T-helper 1 cell treated with Interleukin-12 subunit alpha and Interleukin-12 subunit beta and Interleukin-4 antibody, amounts not matched to agents 30 ng/mL and 1 ng/mL, for 36 hours (primary cell): ENCODE measurements at regions not wholly inside any gene's neighbourhood (a gene's known extent, or its start where the extent isn't known, plus 50 kb on each side); places are given as distances from the start of the nearest gene placed in this dataset.
"Not testable (repeated sequence)": the region's sequence is repeated elsewhere in the genome, so short reads cannot be mapped to it uniquely, and the experiment has no call there.

Experiments used
- intact Hi-C: fragments of 100-400 bp; cut with micrococcal nuclease; formaldehyde crosslinking; loops from one replicate; pipeline ENCODE4 v1.15.1; 2024

GRCh38 chr11:38593649-38594048 is 1995.6 kb upstream of the RAG2 start:
- intact Hi-C loops: no loop called here

- intact Hi-C loops: no loop called here
These were observed 1984.7 kb upstream of the RAG2 start for GRCh38 chr11:38582756-38583155.

DNA sequence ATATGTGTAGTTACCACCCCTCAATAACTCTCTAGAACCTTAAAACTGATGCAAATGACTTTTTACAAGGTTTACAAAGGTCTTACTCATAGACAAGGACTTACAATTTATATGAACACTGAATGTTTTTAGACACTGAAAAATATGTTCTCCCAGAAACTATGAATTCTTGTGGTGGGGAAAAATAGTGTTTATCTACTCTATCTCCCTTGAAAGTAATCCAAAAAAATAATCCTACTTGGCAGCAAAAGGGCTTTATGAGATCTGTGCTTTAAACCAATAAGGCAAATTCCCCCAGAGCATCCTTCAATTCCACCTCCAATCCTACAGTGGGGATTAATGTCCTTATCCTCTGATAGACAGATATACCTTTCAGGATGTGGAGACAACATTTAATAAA is 1984.1 kb upstream of the RAG2 start:
- intact Hi-C loops: no loop called here

DNA sequence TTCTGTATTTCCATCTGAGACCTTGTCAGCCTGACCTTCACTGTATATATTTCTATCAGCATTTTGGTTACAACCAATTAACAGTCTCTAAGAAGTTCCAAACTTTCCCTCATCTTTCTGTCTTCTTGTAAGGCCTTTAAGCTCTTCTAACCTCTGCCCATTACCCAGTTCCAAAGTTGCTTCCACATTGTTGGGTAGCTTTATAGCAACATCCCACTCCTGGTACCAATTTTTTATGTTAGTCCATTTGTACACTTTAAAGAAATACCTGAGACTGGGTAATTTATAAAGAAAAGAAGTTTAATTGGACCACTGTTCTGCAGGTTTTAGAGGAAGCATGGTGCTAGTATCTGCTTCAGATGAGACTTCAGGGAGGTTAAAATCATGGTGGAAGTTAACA is 1979.7 kb upstream of the RAG2 start:
- intact Hi-C loops: no loop called here

DNA sequence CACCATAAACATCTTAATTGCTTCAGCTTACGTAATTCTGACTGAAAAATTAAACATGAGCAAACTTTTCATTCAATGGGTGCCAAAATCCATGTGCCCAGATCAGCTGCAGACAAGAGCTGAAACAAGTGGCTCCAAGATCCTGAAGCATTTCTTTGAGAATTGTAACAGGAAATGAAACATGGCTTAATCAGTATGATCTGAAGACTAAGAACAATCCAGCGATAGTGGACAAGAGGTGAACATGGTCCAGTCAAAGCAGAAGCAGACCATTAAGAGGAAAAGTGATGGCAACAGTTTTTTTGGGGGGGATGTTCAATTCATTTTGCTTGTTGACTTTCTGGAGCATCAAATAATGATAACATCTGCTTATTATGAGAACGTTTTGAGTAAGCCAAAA is 1964.5 kb upstream of the RAG2 start:
- intact Hi-C loops: no loop called here

DNA sequence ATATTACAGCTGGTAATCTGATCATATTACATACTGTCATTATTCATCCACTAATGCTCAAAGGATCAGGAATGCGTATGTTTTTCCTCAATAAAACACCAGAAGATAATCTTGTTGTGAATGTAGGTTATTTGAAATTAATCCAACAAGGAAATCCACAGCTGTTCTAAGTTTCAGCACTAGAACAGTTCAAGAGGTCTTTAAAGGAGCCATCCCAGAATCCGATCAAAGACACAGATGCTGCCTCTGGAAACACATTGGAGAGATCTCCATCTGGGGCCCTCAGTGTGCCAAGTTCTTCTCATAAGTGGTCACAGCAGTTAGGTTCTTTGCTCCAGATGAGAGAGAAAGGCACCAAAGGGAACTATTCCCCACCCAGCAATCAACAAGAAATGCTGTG is 1955.1 kb upstream of the RAG2 start:
- intact Hi-C loops: no loop called here

DNA sequence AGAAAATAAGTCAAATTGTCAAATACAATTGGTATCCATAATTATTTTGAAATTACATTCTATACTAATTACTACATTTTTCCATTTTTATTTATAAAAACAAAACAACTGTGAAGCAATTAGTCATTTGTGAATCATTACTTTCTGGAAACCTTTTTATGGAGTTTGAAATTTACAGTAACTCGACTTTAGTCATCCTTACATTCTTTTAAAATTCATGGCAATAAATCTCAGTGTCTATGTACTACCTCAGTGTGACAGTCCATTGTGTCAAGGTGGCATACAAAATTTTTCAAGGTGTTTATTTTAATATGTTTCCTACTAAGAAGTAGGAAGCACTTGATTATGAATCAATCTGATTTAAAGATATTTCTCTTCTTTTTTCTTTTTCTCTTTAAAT is 1949.4 kb upstream of the RAG2 start:
- intact Hi-C loops: no loop called here

DNA sequence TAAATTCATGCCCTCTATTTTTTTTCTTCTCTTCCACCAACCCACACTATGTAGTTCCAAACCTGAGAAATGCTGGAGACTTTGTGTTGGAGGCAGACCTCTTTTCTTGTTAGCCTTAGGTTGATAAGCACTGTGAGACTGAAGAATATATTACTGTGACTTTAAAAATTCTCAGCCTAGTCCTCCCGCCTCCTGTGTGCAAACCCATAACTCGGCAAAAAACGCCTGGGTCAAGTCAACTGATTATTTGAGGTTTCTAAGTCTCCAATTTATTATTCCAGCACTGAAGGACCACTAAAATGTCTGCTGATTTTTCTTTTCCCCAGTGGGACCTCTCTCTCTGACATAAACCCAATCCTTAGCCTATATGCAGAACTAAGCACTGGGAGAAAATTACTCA is 1946.0 kb upstream of the RAG2 start:
- intact Hi-C loops: no loop called here

- intact Hi-C loops: no loop called here
These were observed 1945.3 kb upstream of the RAG2 start for GRCh38 chr11:38543311-38543710.

DNA sequence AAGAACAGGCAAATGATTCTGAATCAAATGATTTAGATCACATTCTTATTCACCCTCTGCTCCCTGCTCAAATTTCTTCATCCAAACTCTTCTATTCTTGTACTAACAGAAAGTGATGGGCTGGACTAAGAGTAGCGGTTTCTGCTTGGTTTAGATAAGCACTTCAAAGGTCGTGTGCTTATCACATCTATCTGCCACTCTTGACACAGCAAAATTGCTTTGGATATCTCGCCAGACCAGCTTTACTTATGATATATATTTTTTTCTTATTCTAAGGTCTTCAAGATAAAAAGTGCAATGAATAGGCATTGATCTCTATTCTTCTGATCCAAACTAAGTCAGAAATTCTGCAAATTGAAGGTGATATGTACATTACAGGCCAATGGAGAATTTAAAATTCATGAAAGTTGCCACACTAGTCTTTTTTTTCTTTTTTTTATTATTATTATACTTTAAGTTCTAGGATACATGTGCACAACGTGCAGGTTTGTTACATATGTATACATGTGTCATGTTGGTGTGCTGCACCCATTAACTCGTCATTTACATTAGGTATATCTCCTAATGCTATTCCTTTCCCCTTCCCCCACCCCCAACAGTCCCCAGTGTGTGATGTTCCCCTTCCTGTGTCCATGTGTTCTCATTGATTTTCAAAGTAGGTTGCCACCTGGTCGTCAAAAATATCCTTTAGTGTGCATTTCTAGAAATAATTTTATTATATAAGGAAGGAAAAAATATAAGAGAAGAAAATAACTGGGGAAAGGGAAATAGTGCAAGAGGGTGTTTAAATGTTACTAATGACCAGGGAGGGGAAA is 1941.0 kb upstream of the RAG2 start:
- intact Hi-C loops: no loop called here

DNA sequence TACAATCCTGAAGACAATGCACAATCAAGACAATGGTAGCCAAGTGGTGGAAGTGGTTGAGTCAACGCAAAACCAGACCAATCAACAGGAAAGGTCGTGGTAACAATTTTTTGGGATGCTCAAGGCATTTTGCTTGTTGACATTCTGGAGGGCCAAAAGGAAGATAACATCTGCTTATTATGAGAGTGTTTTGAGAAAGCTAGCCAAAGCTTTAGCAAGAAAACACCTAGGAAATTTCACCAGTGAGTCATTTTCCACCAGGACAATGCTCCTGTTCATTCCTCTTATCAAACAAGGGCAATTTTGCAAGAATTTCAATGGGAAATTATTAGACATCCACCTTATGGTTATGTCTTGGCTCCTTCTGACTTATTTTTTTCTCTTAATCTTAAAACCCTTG is 1932.2 kb upstream of the RAG2 start:
- intact Hi-C loops: no loop called here

DNA sequence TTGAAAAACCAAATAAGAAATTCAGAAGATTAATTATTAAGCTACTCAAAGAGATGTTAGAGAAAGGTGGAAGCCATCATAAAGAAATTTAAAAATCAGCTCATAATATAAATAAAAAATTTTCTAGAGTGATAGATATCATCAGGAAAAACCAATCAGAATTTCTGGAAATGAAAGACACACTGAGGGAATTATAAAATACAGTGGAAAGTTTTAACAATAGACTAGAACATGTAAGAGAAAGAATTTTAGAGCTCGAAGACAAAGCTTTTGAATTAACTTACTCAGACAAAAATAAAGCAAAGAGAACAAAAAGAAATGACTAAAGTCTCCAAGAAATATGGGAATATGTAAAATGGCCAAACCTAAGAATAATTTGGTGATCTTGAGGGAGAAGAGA is 1926.9 kb upstream of the RAG2 start:
- intact Hi-C loops: no loop called here

DNA sequence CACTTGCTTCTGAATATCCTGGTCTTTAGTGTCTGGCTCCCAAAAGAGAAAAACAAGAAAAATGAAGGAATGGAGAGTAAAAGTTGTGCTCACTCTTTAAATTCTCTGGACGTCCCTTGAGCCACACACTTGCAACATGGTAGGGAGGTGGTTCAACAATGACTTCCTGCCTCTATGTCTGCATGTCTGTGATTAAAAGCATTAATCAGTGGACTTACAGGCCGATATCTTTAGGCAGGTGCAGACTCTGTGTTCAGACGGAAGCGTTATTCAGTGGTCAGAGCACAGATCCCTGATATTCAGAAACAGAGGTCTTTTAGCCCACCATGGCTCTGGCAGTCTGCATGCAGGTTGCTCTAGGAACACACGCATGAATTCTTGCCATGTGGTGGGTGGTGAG is 1920.0 kb upstream of the RAG2 start:
- intact Hi-C loops: no loop called here

- intact Hi-C loops: not testable (repeated sequence)
These were observed 1914.8 kb upstream of the RAG2 start for GRCh38 chr11:38512830-38513229.

- intact Hi-C loops: no loop called here
These were observed 1912.0 kb upstream of the RAG2 start for GRCh38 chr11:38510041-38510440.

GRCh38 chr11:38503876-38504275 is 1905.8 kb upstream of the RAG2 start:
- intact Hi-C loops: no loop called here

DNA sequence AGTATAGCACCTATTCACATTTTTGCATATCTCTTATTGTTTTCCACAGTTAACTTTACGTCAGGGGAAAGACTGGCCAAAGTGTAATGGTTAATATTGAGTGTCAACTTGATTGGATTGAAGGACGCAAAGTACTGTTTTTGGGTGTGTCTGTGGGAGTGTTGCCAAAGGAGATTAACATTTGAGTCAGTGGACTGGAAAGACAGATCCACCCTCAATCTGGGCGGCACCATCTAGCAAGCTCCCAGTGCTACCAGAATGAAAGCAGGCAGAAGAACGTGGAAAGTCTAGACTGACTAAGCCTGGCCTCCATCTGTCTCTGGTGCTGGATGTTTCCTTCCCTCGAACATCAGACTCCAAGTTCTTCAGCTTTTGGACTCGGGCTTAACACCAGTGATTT is 1900.7 kb upstream of the RAG2 start:
- intact Hi-C loops: no loop called here

DNA sequence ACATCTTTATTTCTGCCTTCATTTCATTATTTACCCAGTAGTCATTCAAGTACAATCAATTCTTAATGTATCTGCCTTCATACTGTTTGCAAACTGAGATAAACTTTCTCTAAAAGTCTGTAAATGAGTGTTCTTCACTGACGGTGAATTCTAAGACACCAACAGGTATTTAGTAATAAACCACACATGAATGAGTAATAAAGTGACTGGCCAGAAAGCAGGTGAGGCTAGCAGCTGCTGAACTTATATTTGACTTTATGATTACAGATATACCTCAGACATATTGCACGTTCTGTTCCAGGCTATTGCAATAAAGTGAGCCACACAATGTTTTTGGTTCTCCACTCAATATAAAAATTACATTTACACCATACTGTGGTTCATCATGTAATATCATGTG is 1894.0 kb upstream of the RAG2 start:
- intact Hi-C loops: no loop called here

GRCh38 chr11:38481391-38481790 is 1883.4 kb upstream of the RAG2 start:
- intact Hi-C loops: no loop called here

DNA sequence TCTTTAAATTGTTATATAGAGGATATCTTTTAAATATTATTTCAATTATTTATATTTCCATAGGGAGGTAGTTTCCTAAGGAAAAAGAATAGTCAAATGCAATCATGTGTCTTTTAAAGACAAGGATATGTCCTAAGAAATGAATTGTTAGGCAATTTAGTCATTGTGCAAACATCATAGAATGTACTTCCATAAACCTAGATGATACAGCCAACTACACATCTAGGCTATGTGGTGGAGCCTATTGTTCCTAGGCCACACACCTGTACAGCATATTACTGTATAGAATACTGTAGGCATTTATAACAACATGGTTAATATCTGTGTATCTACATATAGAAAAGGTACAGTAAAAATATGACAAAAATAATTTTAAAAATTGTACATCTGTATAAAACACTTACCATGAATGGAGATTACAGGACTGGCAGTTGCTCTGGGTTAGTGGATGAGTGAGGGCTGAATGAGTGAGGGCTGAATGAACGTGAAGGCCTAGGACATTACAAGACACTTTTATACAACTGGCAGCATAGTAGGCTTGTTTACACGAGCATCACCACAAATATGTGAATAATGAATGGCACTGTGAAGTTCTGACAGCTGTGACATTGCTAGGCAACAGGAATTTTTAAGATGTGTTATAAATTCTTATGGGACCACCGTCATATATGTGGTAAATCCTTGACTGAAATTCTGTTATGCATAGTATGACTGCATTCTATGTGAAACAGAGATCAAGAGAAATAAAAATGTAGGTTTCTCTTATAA is 1879.0 kb upstream of the RAG2 start:
- intact Hi-C loops: no loop called here

DNA sequence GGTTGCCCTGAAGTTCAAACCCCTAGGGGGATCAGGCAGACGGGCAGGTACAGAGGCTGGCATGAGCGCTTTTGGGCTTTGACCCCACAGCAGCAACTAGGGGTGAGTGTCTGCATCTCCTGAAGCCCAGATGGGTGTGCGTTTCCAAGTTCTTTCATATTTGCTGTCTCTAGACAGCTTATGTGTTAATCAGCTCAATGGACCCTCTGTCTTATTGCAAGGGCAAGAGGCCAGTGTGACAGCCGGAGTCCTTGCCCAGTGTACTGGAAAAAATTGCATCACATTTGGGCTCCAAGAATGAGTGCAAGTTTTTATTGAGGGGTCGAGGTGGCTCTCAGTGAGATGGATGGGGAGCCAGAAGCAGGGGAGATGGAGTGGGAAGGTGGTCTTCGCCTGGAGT is 1863.7 kb upstream of the RAG2 start:
- intact Hi-C loops: no loop called here

DNA sequence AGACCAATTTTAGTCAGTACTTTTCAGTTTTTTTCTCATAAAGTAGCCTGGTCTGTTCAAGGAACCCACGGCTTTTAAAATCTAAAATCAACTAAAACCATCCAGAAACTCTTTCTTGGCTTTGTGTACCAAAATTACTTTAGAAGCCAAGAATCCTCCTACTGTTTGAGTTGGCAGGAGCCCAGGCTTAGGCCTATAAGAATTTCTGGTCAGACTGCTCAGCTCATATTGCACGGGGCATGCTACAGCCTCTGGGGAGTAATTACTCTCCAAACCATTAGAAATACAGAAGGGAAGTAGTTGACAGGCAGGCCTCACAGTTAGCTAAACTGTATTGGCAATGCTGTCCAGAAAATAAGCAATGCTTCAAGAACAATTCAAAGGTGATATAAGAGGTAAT is 1862.9 kb upstream of the RAG2 start:
- intact Hi-C loops: no loop called here

- intact Hi-C loops: no loop called here
These were observed 1862.4 kb upstream of the RAG2 start for GRCh38 chr11:38460429-38460828.
